T-helper 2 cell treated with Interferon-gamma antibody and Interleukin-4, amounts not matched to agents 100 ng/mL and 5 ng/mL, for 36 hours (primary cell): ENCODE measurements at regions not wholly inside any gene's neighbourhood (a gene's known extent, or its start where the extent isn't known, plus 50 kb on each side); places are given as distances from the start of the nearest gene placed in this dataset.
"Not testable (repeated sequence)": the region's sequence is repeated elsewhere in the genome, so short reads cannot be mapped to it uniquely, and the experiment has no call there.

Experiments used
- intact Hi-C: fragments of 100-400 bp; cut with micrococcal nuclease; formaldehyde crosslinking; loops from one replicate; pipeline ENCODE4 v1.15.1; 2023

GRCh38 chr1:112093372-112093694, 103.9 kb upstream of the KCND3 start:
- intact Hi-C loops: no loop called here

GRCh38 chr1:112099979-112100378, 110.5 kb upstream of the KCND3 start:
- intact Hi-C loops: no loop called here

DNA sequence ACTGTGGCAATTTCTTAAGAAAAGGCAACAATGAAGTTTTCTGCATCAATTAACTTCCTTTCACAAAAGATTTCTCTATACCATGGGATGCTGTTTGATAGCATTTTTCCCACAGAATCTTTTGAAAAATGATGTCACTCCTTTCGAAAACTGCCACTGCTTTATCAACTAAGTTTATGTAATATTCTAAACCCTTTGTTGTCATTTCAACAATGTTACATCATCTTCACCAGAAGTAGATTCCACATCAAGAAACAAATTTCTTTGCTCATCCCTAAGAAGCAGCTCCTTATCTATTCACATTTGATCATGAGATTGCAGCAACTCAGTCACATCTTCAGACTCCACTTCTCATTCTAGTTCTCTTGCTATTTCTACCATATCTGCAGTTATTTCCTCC, 116.1 kb upstream of the KCND3 start:
- intact Hi-C loops: no loop called here

- intact Hi-C loops: no loop called here
Measured at GRCh38 chr1:112110031-112110430, 120.6 kb upstream of the KCND3 start.

- intact Hi-C loops: no loop called here
Measured at GRCh38 chr1:112111734-112112133, 122.3 kb upstream of the KCND3 start.

DNA sequence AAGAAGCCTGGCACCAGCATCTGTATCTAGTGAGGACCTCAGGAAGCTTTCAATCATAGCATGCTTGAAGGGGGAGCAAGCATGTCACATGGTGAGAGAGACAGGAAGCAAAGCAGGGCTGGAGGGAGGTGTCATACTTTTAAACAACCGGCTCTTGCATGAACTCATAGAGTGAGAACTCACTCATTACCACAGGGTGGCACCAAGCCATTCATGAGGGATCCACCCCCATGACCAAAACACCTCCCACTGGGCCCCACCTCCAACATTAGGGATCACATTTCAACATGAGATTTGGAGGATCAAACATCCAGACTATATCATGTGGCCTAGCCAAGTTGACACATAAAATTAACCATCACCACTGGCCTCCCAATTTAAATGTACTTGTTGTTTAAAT, 125.1 kb upstream of the KCND3 start:
- intact Hi-C loops: no loop called here

DNA sequence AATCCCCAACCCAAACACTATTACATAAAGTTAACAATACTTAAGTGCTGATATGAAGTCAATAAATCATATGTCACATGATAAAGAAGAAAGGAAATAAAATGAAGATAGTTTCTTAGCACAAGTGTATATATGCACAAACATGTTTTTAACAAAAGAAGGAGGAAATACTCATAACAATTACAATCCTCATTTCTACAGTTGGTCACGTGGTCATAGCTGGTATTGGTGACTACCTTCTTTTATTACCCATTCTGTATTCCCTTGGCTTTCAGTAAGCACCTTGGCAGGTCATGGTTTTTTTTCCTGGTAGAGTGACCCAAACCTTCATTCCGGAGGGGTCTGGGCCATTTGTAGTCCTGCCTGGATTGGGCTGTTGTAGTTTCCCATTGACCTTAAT, 137.1 kb upstream of the KCND3 start:
- intact Hi-C loops: no loop called here

DNA sequence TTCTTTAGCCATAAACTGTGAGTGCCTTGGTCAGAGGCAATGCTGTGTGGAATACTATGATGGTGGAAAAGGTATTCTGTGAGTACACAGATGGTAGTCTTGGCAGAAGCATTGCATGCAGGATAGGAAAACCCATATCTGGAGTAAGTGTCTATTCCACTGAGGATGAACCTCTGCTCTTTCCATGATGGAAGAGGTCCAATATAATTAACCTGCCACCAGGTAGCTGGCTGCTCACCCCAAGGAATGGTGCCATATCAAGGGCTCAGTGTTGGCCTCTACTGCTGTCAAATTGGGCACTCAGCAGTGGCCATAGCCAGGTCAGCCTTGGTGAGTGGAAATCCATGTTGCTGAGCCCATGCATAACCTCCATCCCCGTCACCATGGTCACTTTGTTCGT, 138.1 kb upstream of the KCND3 start:
- intact Hi-C loops: not testable (repeated sequence)

- intact Hi-C loops: no loop called here
Measured at GRCh38 chr1:112133487-112133886, 144.0 kb upstream of the KCND3 start.

DNA sequence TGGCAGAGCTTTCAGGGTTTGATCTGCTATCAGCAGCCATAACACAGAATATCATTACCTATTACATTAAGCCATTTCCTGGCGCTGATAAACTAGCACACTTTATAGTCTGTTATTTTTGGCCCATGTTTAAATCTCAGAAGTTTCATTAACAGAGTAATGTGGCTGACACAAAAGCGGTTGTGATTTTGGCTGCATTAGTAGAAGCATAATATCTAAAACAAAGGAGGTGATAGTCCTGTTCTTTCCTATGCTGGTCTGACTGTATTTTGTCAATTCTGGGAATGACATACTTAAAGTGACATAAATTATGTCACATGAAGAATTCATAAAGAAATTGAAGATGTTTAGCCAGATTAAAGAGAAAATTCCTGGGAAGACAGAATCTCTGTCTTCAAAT, 151.3 kb upstream of the KCND3 start:
- intact Hi-C loops: no loop called here

DNA sequence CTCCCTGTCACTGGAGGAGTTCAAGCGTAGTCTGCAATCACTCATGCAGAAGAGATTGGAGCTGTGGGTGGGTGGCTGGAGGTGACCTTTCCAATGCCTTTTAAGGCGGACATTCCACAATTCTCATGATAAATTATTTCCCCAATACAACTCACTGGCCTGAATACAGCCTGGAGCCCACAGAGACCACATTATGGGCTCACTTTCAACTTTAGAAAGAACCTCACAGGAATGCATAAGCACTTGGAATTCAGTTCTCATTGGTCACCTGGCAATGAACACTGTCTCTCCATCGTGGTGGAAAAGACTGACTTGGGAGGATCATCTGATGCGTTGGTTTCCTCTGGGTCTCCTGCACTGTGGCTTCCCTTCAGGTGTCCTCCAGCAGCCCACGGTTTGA, 151.8 kb upstream of the KCND3 start:
- intact Hi-C loops: no loop called here

DNA sequence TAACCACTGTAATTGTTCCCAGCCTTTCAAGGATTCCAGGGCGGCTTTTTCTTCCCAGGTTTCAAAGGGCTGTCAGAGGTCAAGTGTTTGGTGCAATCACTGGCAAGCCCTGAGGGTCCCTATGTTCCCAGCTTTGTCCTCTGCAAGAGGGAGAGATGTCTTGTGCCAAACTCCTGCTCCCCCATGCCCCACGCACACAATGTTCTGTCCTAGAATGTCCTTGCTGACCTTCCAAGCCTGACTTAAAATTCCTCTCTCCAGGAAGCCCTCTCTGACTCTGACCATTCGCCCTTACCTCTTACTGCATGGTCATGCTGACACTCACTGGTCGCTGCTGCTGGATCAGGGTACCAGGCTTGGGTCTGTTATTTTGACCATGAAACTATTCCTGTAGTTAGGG, 152.5 kb upstream of the KCND3 start:
- intact Hi-C loops: no loop called here

- intact Hi-C loops: no loop called here
Measured at GRCh38 chr1:112143871-112144441, 154.5 kb upstream of the KCND3 start.

- intact Hi-C loops: no loop called here
Measured at GRCh38 chr1:112144733-112145426, 155.4 kb upstream of the KCND3 start.

- intact Hi-C loops: no loop called here
Measured at GRCh38 chr1:112146201-112146715, 156.8 kb upstream of the KCND3 start.

- intact Hi-C loops: not testable (repeated sequence)
Measured at GRCh38 chr1:112160214-112160613, 170.7 kb upstream of the KCND3 start.

DNA sequence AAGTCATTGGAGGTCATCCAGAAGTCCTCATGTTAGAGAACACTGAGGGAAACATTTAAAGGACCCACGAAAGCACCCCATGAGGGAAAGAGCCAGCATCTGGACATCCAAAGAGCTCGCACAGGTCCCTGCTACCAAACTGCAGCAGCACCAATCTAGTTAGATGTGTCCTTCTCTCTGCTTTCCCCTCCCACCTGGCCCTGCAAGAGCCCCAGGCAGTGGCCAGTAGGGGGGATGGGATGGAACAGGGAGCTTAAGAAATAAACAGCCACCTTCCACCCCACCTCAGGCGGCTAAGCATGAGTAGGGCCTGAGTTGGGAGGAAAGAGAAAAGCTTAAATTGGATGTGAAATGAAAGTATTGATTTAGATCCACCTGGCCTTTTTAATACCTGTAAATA, 175.9 kb upstream of the KCND3 start:
- intact Hi-C loops: no loop called here

- intact Hi-C loops: no loop called here
Measured at GRCh38 chr1:112169517-112169916, 180.0 kb upstream of the KCND3 start.

DNA sequence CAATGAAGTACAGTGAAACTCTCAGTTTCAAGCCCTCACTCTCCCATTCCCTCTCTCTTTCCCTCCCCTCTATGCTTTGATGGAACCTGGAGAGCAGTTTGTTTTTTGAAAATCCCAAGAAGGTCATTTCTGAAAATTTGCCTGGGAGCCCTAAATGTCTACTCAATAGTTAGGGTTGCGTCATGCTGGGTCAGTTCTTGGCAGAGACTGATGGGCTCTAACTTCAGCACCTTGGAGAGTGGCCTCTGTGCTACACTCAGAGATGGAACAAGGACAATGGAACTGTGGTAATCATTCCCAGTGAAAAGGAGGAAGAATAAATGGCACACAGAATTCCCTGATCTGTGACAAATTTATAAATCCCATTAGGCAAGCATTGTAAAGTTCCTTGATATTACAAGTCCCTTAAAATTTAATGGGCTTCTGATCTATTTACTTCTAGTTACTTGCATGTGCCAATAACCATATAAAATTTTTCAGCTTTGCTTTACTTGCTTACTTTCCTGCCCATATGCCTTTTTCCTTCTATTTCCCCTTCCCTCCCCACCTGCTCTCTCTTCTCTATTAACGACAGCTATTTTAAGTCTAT, 182.9 kb upstream of the KCND3 start:
- intact Hi-C loops: no loop called here

DNA sequence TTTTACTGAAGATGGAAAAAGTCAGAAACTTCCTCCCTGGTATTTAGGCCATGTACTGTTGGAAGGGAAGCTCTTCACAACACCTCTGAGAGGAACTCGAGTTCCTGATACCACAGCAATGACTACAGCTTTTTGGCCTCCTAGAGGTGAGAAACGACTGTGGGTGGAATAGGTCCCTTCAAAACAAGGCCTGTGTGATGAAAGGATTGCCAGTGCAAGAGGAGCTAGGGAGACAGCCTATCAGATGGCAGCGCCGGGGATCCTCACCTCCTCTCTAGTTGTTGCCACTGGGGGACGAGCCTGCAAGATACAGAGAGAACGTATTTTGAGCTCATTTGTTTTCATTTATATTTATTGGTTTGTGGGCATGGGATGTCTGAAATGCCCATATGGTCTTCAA, 187.8 kb upstream of the KCND3 start:
- intact Hi-C loops: no loop called here

DNA sequence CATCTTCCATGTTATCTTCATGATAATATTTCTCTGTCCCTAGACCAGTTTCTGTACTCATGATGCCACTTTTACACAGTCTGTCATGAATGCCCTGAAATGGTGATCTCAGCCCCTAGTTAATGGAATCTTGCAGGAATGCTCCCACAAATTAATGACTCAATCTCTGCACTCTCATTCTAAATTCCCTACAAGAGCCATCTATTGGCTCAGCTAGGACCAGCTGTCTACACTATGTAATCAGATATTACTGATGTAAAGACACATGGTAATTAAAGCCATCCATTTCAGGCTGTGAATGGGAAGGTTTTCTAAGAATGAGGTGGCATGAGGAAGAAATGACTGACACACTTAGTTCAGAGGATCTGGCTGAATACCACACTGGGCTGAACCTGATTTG, 199.1 kb upstream of the KCND3 start:
- intact Hi-C loops: no loop called here

DNA sequence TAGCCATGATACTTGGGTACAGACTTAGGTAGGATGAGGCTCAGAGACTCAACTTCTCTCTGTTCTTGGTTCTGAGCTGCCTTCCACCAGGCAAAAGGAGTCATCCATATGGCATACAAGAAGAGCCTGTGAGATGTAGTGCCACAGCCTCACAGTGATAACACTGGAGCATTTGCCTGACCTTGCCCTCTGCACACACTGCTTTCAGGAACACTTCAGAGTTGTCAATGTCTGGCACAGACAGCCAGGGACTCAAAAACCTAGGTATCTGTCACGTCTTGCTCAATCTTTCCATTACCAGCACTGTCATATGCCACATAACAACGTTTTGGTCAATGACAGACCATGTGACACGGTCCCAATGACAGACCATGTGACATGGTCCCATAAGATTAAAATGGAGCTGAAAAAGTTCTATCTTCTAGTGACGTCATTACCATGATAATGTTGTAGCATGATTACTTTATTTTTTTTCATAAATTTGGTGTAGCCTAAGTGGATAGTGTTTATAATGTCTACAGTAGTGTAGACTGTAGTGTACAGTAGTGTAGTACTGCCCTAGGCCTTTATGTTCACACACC, 199.9 kb upstream of the CTTNBP2NL start:
- intact Hi-C loops: no loop called here

DNA sequence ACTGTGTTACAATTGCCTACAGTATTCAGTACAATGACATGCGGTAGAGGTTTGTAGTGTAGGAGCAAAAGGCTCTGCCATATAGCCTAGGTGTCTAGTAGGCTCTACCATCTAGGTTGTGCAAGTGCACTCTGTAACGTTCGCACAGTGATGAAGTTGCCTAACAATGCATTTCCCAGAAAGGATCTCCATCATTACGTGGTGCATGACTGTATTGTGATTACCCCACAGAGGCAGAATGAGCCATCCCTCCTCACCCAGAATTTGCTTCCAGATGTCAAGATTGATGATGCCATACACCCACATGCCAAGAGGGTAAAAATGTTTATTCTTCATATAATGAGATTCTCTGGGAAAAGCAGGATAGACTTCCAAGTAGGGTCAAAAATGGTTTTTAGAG, 199.3 kb upstream of the CTTNBP2NL start:
- intact Hi-C loops: no loop called here
